ENCODE measurements at regions not wholly inside any gene's neighbourhood (a gene's known extent, or its start where the extent isn't known, plus 50 kb on each side); places are given as distances from the start of the nearest gene placed in this dataset.
A peak's percentile ranks its signal among the peaks of the same experiment; 100 is the strongest.

DNA sequence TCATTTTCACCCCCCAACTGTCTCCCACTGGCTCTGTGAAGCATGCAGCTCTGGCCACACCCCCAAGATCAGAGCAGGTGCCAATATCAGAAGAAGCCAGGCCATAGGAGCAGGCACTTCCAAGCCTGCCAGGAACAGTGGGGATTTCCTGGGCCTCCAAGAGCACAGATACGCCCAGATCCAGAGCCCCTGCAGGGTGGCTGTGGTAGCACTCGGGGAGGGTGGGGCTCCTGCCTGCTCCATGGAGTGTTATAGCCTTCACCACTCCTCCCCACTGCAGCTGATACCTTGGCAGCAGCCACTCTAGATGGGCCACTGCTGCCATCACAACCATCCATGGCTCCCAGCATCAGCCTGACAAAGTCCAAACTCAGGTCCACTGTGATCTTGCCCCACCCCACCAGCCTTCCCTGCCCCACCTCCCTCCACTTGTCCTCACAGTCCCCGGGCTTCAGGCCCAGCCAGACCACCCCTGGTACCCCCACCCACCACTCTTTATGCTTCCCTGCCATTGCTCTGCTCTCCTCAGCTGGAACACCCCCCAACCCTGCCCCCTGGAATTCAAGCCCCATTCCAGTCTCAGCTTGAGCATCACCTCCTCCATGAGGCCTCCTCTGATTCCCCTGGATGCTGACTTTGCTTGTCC lies 448.3 kb downstream of the MATN1 start (continued):
- TF ChIP-seq, protein P1, sequence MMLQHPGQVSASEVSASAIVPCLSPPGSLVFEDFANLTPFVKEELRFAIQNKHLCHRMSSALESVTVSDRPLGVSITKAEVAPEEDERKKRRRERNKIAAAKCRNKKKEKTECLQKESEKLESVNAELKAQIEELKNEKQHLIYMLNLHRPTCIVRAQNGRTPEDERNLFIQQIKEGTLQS (IDR thresholded peaks at IDR 0.05), result no peak
- no peak for TF ChIP-seq NR2F2 (IDR thresholded peaks at IDR 0.05)

DNA sequence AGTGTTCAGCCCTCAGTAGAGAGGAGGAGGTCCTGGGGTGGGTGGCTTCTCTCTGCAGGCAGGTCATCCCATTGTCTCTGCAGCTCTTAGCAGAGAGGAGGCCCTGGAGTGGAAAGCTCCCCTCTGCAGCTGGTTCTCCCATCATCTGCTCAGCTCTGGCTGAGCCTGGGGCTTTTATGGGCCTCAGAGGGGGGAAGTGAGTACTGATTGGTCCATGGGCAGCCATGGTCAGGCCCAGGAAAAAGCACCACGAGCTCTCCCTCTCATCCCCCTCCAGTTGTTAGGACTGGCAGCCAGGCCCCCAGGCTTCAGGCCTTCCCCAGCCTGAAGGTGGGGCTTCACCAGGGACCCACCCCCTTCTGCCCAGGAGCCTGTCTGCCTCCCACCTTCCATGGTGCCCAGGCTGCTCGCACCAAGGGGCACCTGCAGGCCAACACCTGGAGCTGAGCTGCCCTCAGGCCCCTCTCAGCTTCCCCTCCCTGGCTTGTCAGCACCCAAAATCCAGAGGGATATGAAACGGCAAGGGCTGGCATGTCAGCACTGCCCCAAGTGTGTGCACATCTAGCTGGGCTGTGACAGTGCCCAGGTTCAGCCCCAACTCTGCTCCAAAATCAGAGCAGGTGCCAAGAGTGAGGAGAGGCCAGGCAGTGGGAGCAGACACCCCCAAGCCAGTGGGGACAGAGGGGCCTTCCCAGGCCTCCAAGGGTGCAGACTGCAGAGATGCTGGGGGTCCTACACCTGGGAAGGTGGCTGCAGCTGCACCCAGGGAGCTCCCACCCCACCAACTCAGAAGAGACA lies 449.0 kb downstream of the MATN1 start:
- no peak overlapping the region for H3K9ac ChIP-seq (ENCODE audit: low read depth in 1 of 2, low read length in 2 of 2)
- H3K4me3 ChIP-seq (ENCODE audit: low read depth in 1 of 3, low read length in 3 of 3), result no peak overlapping the region
- H3K9me3 ChIP-seq (ENCODE audit: control insufficient read depth in 4 of 4, low read length in 3 of 4), result no peaks in the 10 kb centered on the region
- no peaks in the 10 kb centered on the region for H3K36me3 ChIP-seq (ENCODE audit: control insufficient read depth in 4 of 4, insufficient read depth in 3 of 4, low read depth in 1 of 4, low read length in 3 of 4)
- H3K27ac ChIP-seq (ENCODE audit: low read depth in 1 of 2, low read length in 2 of 2), result no peak overlapping the region
- DNase-seq (ENCODE audit: low spot score), result peak; percentile 16
- 61% methylated on average over 3 of the region's 3 CpGs for WGBS
- H3K27me3 ChIP-seq (ENCODE audit: control insufficient read depth in 4 of 4, insufficient read depth in 4 of 4, low read length in 3 of 4), result no peaks in the 10 kb centered on the region
- TF ChIP-seq, protein P1 (IDR thresholded peaks at IDR 0.05), result no peak
- TF ChIP-seq JUND (IDR thresholded peaks at IDR 0.05) (no peak), EGR1 (IDR thresholded peaks at IDR 0.05; ENCODE audit: low read depth in 2 of 2) (no peak), HNF4A (conservative IDR thresholded peaks at IDR 0.05) (no peak), NR2F2 (IDR thresholded peaks at IDR 0.05) (no peak), FOXA1 (IDR thresholded peaks at IDR 0.05) (no peak), HNF4G (IDR thresholded peaks at IDR 0.05) (no peak), TAF1 (conservative IDR thresholded peaks at IDR 0.05) (no peak), RAD21 (IDR thresholded peaks at IDR 0.05) (no peak), RXRA (IDR thresholded peaks at IDR 0.05) (no peak), FOXA2 (IDR thresholded peaks at IDR 0.05) (no peak), SP1 (IDR thresholded peaks at IDR 0.05) (no peak)
- TF ChIP-seq, protein P2, sequence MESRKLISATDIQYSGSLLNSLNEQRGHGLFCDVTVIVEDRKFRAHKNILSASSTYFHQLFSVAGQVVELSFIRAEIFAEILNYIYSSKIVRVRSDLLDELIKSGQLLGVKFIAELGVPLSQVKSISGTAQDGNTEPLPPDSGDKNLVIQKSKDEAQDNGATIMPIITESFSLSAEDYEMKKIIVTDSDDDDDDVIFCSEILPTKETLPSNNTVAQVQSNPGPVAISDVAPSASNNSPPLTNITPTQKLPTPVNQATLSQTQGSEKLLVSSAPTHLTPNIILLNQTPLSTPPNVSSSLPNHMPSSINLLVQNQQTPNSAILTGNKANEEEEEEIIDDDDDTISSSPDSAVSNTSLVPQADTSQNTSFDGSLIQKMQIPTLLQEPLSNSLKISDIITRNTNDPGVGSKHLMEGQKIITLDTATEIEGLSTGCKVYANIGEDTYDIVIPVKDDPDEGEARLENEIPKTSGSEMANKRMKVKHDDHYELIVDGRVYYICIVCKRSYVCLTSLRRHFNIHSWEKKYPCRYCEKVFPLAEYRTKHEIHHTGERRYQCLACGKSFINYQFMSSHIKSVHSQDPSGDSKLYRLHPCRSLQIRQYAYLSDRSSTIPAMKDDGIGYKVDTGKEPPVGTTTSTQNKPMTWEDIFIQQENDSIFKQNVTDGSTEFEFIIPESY (IDR thresholded peaks at IDR 0.05), result no peak
- TF ChIP-seq, protein P3, sequence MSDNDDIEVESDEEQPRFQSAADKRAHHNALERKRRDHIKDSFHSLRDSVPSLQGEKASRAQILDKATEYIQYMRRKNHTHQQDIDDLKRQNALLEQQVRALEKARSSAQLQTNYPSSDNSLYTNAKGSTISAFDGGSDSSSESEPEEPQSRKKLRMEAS (IDR thresholded peaks at IDR 0.05), result no peak
- H3K4me1 ChIP-seq (ENCODE audit: control insufficient read depth in 4 of 4, insufficient read depth in 4 of 4, low read length in 3 of 4), result no peaks in the 10 kb centered on the region

DNA sequence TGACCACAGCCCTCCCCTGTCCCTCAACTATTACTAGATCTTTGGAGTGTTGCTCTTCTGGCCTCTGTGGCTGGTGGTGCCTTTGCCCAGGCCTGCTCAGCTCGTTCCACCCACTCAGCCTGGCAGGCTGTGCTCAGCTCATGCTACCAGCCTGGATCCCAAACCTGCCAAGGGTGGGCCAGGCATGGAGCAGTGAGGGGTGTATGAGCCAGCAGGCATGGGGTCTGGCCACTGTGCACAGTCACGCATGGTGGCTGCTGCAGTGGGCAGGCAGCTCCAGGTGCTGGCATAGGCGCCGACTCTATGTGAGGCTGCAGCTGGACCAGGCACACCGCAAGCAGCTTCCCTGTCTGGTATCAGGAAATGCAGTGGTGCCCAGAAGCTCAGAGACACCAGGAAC lies 449.9 kb downstream of the MATN1 start:
- Histone ChIP-seq H3K27ac (ENCODE audit: low read depth in 1 of 2, low read length in 2 of 2) (no peak overlapping the region), H3K27me3 (ENCODE audit: control insufficient read depth in 4 of 4, insufficient read depth in 4 of 4, low read length in 3 of 4) (no peaks in the 10 kb centered on the region), H3K4me3 (ENCODE audit: low read depth in 1 of 3, low read length in 3 of 3) (no peak overlapping the region), H3K9me3 (ENCODE audit: control insufficient read depth in 4 of 4, low read length in 3 of 4) (no peaks in the 10 kb centered on the region), H3K9ac (ENCODE audit: low read depth in 1 of 2, low read length in 2 of 2) (no peak overlapping the region), H3K4me1 (ENCODE audit: control insufficient read depth in 4 of 4, insufficient read depth in 4 of 4, low read length in 3 of 4) (no peaks in the 10 kb centered on the region), H3K36me3 (ENCODE audit: control insufficient read depth in 4 of 4, insufficient read depth in 3 of 4, low read depth in 1 of 4, low read length in 3 of 4) (no peaks in the 10 kb centered on the region)
- TF ChIP-seq FOXA1 (IDR thresholded peaks at IDR 0.05) (no peak), TAF1 (conservative IDR thresholded peaks at IDR 0.05) (no peak), SP1 (IDR thresholded peaks at IDR 0.05) (no peak), JUND (IDR thresholded peaks at IDR 0.05) (no peak), HNF4A (conservative IDR thresholded peaks at IDR 0.05) (no peak), NR2F2 (IDR thresholded peaks at IDR 0.05) (no peak), RXRA (IDR thresholded peaks at IDR 0.05) (no peak), RAD21 (IDR thresholded peaks at IDR 0.05) (no peak), HNF4G (IDR thresholded peaks at IDR 0.05) (no peak), YY1 (IDR thresholded peaks at IDR 0.05) (no peak)
- TF ChIP-seq, protein P4, sequence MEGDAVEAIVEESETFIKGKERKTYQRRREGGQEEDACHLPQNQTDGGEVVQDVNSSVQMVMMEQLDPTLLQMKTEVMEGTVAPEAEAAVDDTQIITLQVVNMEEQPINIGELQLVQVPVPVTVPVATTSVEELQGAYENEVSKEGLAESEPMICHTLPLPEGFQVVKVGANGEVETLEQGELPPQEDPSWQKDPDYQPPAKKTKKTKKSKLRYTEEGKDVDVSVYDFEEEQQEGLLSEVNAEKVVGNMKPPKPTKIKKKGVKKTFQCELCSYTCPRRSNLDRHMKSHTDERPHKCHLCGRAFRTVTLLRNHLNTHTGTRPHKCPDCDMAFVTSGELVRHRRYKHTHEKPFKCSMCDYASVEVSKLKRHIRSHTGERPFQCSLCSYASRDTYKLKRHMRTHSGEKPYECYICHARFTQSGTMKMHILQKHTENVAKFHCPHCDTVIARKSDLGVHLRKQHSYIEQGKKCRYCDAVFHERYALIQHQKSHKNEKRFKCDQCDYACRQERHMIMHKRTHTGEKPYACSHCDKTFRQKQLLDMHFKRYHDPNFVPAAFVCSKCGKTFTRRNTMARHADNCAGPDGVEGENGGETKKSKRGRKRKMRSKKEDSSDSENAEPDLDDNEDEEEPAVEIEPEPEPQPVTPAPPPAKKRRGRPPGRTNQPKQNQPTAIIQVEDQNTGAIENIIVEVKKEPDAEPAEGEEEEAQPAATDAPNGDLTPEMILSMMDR (IDR thresholded peaks at IDR 0.05; ENCODE audit: low read depth, low read length, missing input control), result no peak
- TF ChIP-seq, protein P3 (IDR thresholded peaks at IDR 0.05), result no peak
- TF ChIP-seq, protein P5, sequence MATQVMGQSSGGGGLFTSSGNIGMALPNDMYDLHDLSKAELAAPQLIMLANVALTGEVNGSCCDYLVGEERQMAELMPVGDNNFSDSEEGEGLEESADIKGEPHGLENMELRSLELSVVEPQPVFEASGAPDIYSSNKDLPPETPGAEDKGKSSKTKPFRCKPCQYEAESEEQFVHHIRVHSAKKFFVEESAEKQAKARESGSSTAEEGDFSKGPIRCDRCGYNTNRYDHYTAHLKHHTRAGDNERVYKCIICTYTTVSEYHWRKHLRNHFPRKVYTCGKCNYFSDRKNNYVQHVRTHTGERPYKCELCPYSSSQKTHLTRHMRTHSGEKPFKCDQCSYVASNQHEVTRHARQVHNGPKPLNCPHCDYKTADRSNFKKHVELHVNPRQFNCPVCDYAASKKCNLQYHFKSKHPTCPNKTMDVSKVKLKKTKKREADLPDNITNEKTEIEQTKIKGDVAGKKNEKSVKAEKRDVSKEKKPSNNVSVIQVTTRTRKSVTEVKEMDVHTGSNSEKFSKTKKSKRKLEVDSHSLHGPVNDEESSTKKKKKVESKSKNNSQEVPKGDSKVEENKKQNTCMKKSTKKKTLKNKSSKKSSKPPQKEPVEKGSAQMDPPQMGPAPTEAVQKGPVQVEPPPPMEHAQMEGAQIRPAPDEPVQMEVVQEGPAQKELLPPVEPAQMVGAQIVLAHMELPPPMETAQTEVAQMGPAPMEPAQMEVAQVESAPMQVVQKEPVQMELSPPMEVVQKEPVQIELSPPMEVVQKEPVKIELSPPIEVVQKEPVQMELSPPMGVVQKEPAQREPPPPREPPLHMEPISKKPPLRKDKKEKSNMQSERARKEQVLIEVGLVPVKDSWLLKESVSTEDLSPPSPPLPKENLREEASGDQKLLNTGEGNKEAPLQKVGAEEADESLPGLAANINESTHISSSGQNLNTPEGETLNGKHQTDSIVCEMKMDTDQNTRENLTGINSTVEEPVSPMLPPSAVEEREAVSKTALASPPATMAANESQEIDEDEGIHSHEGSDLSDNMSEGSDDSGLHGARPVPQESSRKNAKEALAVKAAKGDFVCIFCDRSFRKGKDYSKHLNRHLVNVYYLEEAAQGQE (IDR thresholded peaks at IDR 0.05), result no peak
- no peak for DNase-seq (ENCODE audit: low spot score)
- WGBS, result 89% methylated on average over 5 of the region's 5 CpGs
